RWPE2 (cell line): ENCODE measurements at regions not wholly inside any gene's neighbourhood (a gene's known extent, or its start where the extent isn't known, plus 50 kb on each side); places are given as distances from the start of the nearest gene placed in this dataset.
"Not testable (repeated sequence)": the region's sequence is repeated elsewhere in the genome, so short reads cannot be mapped to it uniquely, and the experiment has no call there.

ENCODE experiments used
- ATAC-seq: fragments of 200-7000 bp; cut with Tn5 transposase; 3 replicates; pipeline ENCODE4 v1.9.1; 2021; ENCODE audit warnings: low read depth
- DNase-seq: peaks from one replicate; pipeline ENCODE4 v3.0.0-alpha.2; 2020; ENCODE audit warnings: low spot score
- H3K27ac ChIP-seq: fragments of 450-650 bp; 2 replicates; pipeline ENCODE4 v1.5.1; 2017; ENCODE audit warnings: mild to moderate bottlenecking; ENCODE audit not compliant: poor library complexity, severe bottlenecking
- H3K27me3 ChIP-seq: fragments of 250-450 bp; sonication (Bioruptor Pico); 2 replicates; pipeline ENCODE4 v1.5.1; 2021; ENCODE audit warnings: mild to moderate bottlenecking, moderate library complexity; ENCODE audit not compliant: insufficient read depth, poor library complexity, severe bottlenecking
- H3K36me3 ChIP-seq: fragments of 250-450 bp; sonication (Bioruptor Pico); 2 replicates; pipeline ENCODE4 v1.5.1; 2020; ENCODE audit warnings: low read depth, mild to moderate bottlenecking, moderate library complexity
- H3K4me1 ChIP-seq: fragments of 250-450 bp; sonication (Bioruptor Pico); 2 replicates; pipeline ENCODE4 v1.5.1; 2021; ENCODE audit warnings: mild to moderate bottlenecking, moderate library complexity; ENCODE audit not compliant: insufficient read depth, poor library complexity, severe bottlenecking
- H3K4me3 ChIP-seq: fragments of 250-450 bp; sonication (Bioruptor Pico); 2 replicates; pipeline ENCODE4 v1.5.1; 2021; ENCODE audit warnings: mild to moderate bottlenecking, moderate library complexity; ENCODE audit not compliant: severe bottlenecking
- H3K9me3 ChIP-seq: fragments of 250-450 bp; sonication (Bioruptor Pico); 2 replicates; pipeline ENCODE4 v1.5.1; 2021; ENCODE audit warnings: mild to moderate bottlenecking, moderate library complexity; ENCODE audit not compliant: severe bottlenecking
- TF ChIP-seq, protein P1 (sequence below): fragments of 450-650 bp; IDR thresholded peaks from one replicate; pipeline ENCODE4 v1.5.1; 2017; ENCODE audit warnings: mild to moderate bottlenecking, moderate library complexity; ENCODE audit not compliant: poor library complexity, severe bottlenecking

DNA sequence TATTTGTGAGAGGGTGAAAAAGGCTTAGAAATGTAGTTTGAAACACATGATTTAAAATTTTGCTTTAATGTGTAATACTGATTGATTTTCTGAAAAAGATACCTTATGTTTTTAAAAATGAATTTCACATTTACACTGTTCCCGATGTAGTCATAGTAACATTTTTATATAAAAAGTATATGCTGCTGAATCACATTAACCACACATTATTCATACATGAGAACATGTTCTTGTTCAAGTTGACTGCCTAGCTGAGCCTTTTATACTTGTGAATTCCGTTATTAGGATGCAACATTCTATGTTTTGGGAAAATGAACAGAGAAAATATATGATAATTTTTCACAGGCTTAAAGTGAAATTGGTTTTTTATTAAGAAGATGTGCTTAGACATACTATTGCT is 461.1 kb upstream of the NUDT12 start:
- H3K36me3 ChIP-seq, result no peaks in the 10 kb centered on the region
- TF ChIP-seq, protein P1, sequence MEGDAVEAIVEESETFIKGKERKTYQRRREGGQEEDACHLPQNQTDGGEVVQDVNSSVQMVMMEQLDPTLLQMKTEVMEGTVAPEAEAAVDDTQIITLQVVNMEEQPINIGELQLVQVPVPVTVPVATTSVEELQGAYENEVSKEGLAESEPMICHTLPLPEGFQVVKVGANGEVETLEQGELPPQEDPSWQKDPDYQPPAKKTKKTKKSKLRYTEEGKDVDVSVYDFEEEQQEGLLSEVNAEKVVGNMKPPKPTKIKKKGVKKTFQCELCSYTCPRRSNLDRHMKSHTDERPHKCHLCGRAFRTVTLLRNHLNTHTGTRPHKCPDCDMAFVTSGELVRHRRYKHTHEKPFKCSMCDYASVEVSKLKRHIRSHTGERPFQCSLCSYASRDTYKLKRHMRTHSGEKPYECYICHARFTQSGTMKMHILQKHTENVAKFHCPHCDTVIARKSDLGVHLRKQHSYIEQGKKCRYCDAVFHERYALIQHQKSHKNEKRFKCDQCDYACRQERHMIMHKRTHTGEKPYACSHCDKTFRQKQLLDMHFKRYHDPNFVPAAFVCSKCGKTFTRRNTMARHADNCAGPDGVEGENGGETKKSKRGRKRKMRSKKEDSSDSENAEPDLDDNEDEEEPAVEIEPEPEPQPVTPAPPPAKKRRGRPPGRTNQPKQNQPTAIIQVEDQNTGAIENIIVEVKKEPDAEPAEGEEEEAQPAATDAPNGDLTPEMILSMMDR, result no peak
- H3K4me3 ChIP-seq, result no peak overlapping the region
- H3K4me1 ChIP-seq, result no peaks in the 10 kb centered on the region
- ATAC-seq, result no peak
- H3K27ac ChIP-seq, result no peak overlapping the region
- no peaks in the 10 kb centered on the region for H3K9me3 ChIP-seq
- DNase-seq, result no peak
- no peaks in the 10 kb centered on the region for H3K27me3 ChIP-seq

DNA sequence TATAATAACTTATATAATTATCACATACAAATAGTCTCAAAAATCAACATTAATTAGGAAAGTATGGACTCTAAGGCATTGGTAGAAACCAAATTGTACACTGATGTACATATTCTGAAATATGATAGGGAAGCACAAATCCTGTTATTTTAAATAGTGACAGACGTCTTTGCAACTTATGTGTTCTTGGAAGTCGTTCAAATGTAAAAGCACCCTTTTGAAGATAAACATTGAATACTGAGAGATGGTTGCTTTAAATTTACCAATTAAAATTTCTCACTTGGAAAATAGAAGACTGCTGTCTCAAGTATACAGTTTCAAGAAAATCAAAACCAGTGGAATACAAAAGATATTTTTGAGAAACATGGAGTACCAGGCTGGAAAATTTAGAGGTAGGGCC is 457.4 kb upstream of the NUDT12 start:
- ATAC-seq, result no peak
- H3K9me3 ChIP-seq, result no peaks in the 10 kb centered on the region
- DNase-seq, result no peak
- H3K36me3 ChIP-seq, result no peaks in the 10 kb centered on the region
- H3K27me3 ChIP-seq, result no peaks in the 10 kb centered on the region
- H3K27ac ChIP-seq, result no peak overlapping the region
- no peaks in the 10 kb centered on the region for H3K4me1 ChIP-seq
- TF ChIP-seq, protein P1, result no peak
- no peak overlapping the region for H3K4me3 ChIP-seq

DNA sequence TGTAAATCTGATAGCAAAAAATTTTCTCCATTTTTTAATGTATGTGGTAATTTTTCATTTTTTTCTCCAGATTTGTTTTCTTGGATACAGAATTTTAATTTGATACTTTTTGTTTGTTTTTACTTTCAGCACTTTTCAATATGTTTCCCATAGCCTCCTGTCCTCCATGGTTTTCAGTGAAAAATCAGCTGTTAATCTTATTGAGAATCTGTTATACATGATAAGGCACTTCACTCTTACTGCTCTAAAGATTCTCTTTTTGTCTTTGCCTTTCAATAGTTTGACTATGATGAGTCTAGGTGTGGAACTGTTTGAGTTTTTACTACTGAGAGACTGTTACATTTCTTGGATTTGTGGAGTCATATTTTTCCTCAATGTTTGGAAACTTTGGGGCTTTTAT is 455.7 kb upstream of the NUDT12 start:
- no peaks in the 10 kb centered on the region for H3K27me3 ChIP-seq
- H3K4me3 ChIP-seq, result no peak overlapping the region
- no peaks in the 10 kb centered on the region for H3K9me3 ChIP-seq
- H3K4me1 ChIP-seq, result no peaks in the 10 kb centered on the region
- TF ChIP-seq, protein P1, result no peak
- H3K36me3 ChIP-seq, result no peaks in the 10 kb centered on the region
- no peak overlapping the region for H3K27ac ChIP-seq
- ATAC-seq (no peak), DNase-seq (no peak)

DNA sequence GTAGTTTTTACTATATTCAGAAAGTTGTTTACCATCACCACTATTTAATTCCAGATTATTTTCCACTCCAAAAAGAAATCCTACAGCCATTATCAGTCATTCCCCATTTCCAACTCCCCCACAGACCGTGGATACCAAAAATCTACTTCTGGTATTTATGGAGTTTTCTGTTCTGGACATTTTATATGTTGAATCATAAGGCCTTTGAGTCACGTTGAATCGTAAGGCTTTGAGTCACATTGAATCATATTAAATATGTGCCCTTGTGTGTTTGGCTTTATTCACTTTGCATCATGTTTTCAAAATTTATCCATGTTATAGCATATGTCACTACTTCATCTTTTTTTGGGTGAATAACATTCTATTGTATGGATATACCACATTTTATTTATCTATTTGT is 454.1 kb upstream of the NUDT12 start:
- Histone ChIP-seq H3K4me3 (no peak overlapping the region), H3K4me1 (no peaks in the 10 kb centered on the region), H3K36me3 (no peaks in the 10 kb centered on the region), H3K27ac (no peak overlapping the region), H3K9me3 (no peaks in the 10 kb centered on the region), H3K27me3 (no peaks in the 10 kb centered on the region)
- ATAC-seq (peak; percentile 48; the same call in 1 of the 3 replicates), DNase-seq (no peak)
- TF ChIP-seq, protein P1, result no peak

DNA sequence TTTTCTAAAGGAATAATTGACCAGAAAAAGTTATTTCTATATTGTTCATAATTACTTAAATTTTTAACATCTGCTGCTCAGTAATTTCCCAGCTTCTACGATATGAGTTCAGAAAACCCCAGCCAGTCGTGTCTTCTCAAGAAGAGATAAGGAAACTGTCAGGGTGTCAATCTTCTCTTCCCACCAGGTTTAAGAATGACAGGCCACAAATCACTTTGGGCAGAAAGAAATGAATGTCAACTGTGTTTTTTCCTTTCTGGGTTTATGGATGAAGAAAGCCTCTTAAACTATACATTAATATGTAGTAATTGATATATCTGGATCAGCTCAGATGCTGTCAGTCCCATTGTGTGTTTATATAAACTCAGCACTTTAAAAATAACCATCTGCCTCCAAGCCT is 453.2 kb upstream of the NUDT12 start:
- TF ChIP-seq, protein P1, result no peak
- no peak for DNase-seq
- Histone ChIP-seq H3K27ac (no peak overlapping the region), H3K4me3 (no peak overlapping the region), H3K36me3 (no peaks in the 10 kb centered on the region), H3K4me1 (no peaks in the 10 kb centered on the region), H3K9me3 (no peaks in the 10 kb centered on the region), H3K27me3 (no peaks in the 10 kb centered on the region)
- no peak for ATAC-seq

DNA sequence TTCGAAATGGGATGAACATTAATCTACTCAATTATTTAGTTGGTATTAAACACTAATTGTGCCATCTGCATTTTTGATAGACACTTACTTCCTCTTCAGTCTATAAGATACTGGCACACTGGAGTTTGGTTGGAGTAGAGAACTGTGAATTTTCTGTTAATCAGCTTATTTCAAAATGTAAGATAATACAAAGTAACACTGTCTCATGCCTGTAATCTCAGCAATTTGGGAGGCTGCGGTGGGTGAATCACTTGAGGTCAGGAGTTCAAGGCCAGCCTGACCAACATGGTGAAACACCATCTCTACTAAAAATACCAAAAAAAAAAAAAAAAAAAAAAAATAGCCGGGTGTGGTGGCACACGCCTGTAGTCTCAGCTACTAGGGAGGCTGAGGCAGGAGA is 440.2 kb upstream of the NUDT12 start:
- not testable (repeated sequence) for DNase-seq

More for the DNA sequence above, 440.2 kb upstream of the NUDT12 start:
- ATAC-seq, H3K9me3 ChIP-seq, H3K36me3 ChIP-seq, H3K4me1 ChIP-seq, H3K27ac ChIP-seq, H3K4me3 ChIP-seq: not testable (repeated sequence)
- H3K27me3 ChIP-seq, result peaks cover 12% of the 10 kb centered on the region
